Stomach (tissue), 8 donors: ENCODE measurements at regions not wholly inside any gene's neighbourhood (a gene's known extent, or its start where the extent isn't known, plus 50 kb on each side); places are given as distances from the start of the nearest gene placed in this dataset.

Source experiments
- DNase-seq, 2 donors: peaks; one replicate each; pipeline versions ENCODE4 v3.0.0 to v3.0.0-alpha.2; 2013 to 2019
- H3K27ac ChIP-seq, 5 donors: fragments of 200-600 bp in 4 of 5; sonication (generic) in 4 of 5; one replicate each; pipeline ENCODE4 v1.5.1; 2013 to 2019; ENCODE audit warnings: mild to moderate bottlenecking in 1 of 5, moderate library complexity in 1 of 5
- H3K27me3 ChIP-seq, 3 donors: fragments of 200-600 bp; sonication (generic); one replicate each; pipeline ENCODE4 v1.5.1; 2017 to 2019; ENCODE audit warnings: mixed run types in 1 of 3
- H3K36me3 ChIP-seq, 4 donors: fragments of 200-600 bp; sonication (generic); 1 replicate in 3 of 4; 2 replicates in 1 of 4; pipeline ENCODE4 v1.5.1; 2016 to 2019
- H3K4me1 ChIP-seq, 4 donors: fragments of 200-600 bp; sonication (generic); one replicate each; pipeline ENCODE4 v1.5.1; 2016 to 2019
- H3K4me3 ChIP-seq, 4 donors: fragments of 200-600 bp; sonication (generic) in 3 of 4; one replicate each; pipeline ENCODE4 v1.5.1; 2016 to 2019; ENCODE audit warnings: mild to moderate bottlenecking in 1 of 4
- H3K9me3 ChIP-seq, 4 donors: fragments of 200-600 bp; sonication (generic); one replicate each; pipeline ENCODE4 v1.5.1; 2016 to 2019
- CTCF ChIP-seq, 7 experiments: fragments of 450-650 bp in 4 of 7; fragments of 200-600 bp in 3 of 7; sonication (generic) in 3 of 7; IDR thresholded peaks; one replicate each; pipeline ENCODE4 v1.5.1; 2016 to 2019; ENCODE audit warnings: antibody characterized with exemption in 7 of 7, control low read depth in 2 of 7, mild to moderate bottlenecking in 1 of 7
- EP300 ChIP-seq: sonication (generic); formaldehyde crosslinking; IDR thresholded peaks from one replicate; pipeline ENCODE4 v1.6.1; 2017; ENCODE audit warnings: antibody characterized with exemption
- POLR2A ChIP-seq, 4 donors: fragments of 450-650 bp; IDR thresholded peaks; one replicate each; pipeline ENCODE4 v1.6.1; 2016; ENCODE audit warnings: antibody characterized with exemption in 4 of 4, control low read depth in 2 of 4, mild to moderate bottlenecking in 1 of 4, moderate library complexity in 1 of 4
- POLR2AphosphoS5 ChIP-seq, 3 donors: sonication (generic); formaldehyde crosslinking; IDR thresholded peaks; one replicate each; pipeline ENCODE4 v1.6.1; 2016; ENCODE audit warnings: antibody characterized with exemption in 3 of 3
- WGBS, 5 donors: extraction: QIAGEN DNeasy Blood & Tissue Kit in 3 of 5; methylation state at CpG; one replicate each; pipeline versions ENCODE4 v1.1.5 to v1.1.7; 2013 to 2018; 5-methylcytosine and 5-hydroxymethylcytosine counted together
- intact Hi-C: fragments of 100-400 bp; cut with DNase I; formaldehyde crosslinking; loops from one replicate; pipeline ENCODE4 v1.15.1; 2023; ENCODE audit warnings: low total_unique reads
- donor health status: healthy with polysubstance abuse.
- donor health status: Bipolar disorder and iron deficiency.
- donor health status: healthy.

GRCh38 chr3:147943265-147943945 lies 534.2 kb downstream of the ZIC1 start:
- Histone ChIP-seq H3K4me1 (peaks cover 0 to 7% (median 0%) of the 10 kb centered on the region in 4 donors), H3K27me3 (no peaks in the 10 kb centered on the region), H3K27ac (no peak overlapping the region), H3K36me3 (no peaks in the 10 kb centered on the region), H3K4me3 (no peak overlapping the region), H3K9me3 (no peaks in the 10 kb centered on the region)
- TF ChIP-seq POLR2A (IDR thresholded peaks at IDR 0.05) (no peak), EP300 (no peak), POLR2AphosphoS5 (IDR thresholded peaks at IDR 0.05) (no peak), CTCF (IDR thresholded peaks at IDR 0.05) (no peak)
- WGBS, 5 donors, result 69 to 74% (median 71%) methylated on average over 2 of the region's 2 CpGs
- intact Hi-C loops, result no loop called here
- DNase-seq, result no peak

GRCh38 chr3:147945968-147946519 lies 536.9 kb downstream of the ZIC1 start:
- DNase-seq, result peak in 1 of 2 donors; percentile 65
- intact Hi-C loops, result no loop called here
- no peaks in the 10 kb centered on the region for H3K36me3 ChIP-seq
- no peak for TF ChIP-seq EP300
- TF ChIP-seq CTCF (IDR thresholded peaks at IDR 0.05), result peak in 4 of 7 experiments; percentile 25 to 41 (median 38)
- 13 to 42% (median 33%) methylated on average over 4 of the region's 4 CpGs for WGBS, 5 donors
- H3K27ac ChIP-seq, result peak overlapping the region in 2 of 5 donors; percentile 13 to 33
- peak overlapping the region; percentile 7 to 37 (median 28) for H3K4me3 ChIP-seq
- no peaks in the 10 kb centered on the region for H3K27me3 ChIP-seq
- H3K4me1 ChIP-seq, result peaks cover 0 to 7% (median 0%) of the 10 kb centered on the region in 4 donors
- H3K9me3 ChIP-seq, result no peaks in the 10 kb centered on the region

GRCh38 chr3:147956615-147957014 lies 547.5 kb downstream of the ZIC1 start:
- intact Hi-C loops, result no loop called here
- Histone ChIP-seq H3K27ac (no peak overlapping the region), H3K4me3 (no peak overlapping the region), H3K9me3 (peaks cover 0 to 5% (median 0%) of the 10 kb centered on the region in 4 donors), H3K27me3 (no peaks in the 10 kb centered on the region), H3K4me1 (no peaks in the 10 kb centered on the region), H3K36me3 (no peaks in the 10 kb centered on the region)
- no peak for DNase-seq
- WGBS, 5 donors, result 81 to 94% (median 88%) methylated on average over 1 of the region's 1 CpG
- TF ChIP-seq POLR2AphosphoS5 (IDR thresholded peaks at IDR 0.05) (no peak), EP300 (no peak), CTCF (IDR thresholded peaks at IDR 0.05) (no peak), POLR2A (IDR thresholded peaks at IDR 0.05) (no peak)

- no peaks in the 10 kb centered on the region for H3K4me1 ChIP-seq
- no peak overlapping the region for H3K27ac ChIP-seq
- peaks cover 0 to 5% (median 0%) of the 10 kb centered on the region in 4 donors for H3K9me3 ChIP-seq
- no peak for DNase-seq
- no peaks in the 10 kb centered on the region for H3K27me3 ChIP-seq
- intact Hi-C loops, result no loop called here
- no peaks in the 10 kb centered on the region for H3K36me3 ChIP-seq
- no peak overlapping the region for H3K4me3 ChIP-seq
- 73 to 88% (median 80%) methylated on average over 1 of the region's 1 CpG for WGBS, 5 donors
- no peak for TF ChIP-seq CTCF (IDR thresholded peaks at IDR 0.05)
- no peak for TF ChIP-seq POLR2AphosphoS5 (IDR thresholded peaks at IDR 0.05)
- TF ChIP-seq POLR2A (IDR thresholded peaks at IDR 0.05), result no peak
- TF ChIP-seq EP300, result no peak
Measured at GRCh38 chr3:147958754-147959153, 549.6 kb downstream of the ZIC1 start.
